ENCODE measurements at regions not wholly inside any gene's neighbourhood (a gene's known extent, or its start where the extent isn't known, plus 50 kb on each side); places are given as distances from the start of the nearest gene placed in this dataset.
A peak's percentile ranks its signal among the peaks of the same experiment; 100 is the strongest.
"Not testable (repeated sequence)": the region's sequence is repeated elsewhere in the genome, so short reads cannot be mapped to it uniquely, and the experiment has no call there.

DNA sequence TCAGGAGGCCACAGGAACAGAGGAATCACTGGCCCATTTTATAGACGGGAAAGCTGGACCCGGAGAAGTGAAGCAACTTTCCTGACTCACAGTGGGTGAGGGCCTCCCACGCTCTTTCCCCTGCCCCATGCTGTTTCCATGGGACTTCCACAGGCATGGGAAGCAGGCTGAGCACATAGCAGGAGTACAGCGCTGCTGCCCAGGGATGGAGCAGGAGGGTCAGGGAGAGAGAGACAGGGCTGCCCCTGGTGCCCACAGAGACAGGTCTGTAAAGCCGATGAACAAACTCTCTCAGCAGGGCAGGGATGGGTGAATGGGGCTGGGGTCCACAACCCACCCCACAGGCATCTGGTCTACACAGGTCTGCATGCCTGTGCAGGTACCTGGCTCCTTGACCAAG is 128.1 kb upstream of the SMURF2 start:
- not testable (repeated sequence) for H3K4me3 Mint-ChIP-seq; H3K9me3 Mint-ChIP-seq; ATAC-seq; H3K36me3 Mint-ChIP-seq (ENCODE audit: insufficient read depth); DNase-seq; H3K27me3 Mint-ChIP-seq (ENCODE audit: low read depth)
- H3K4me1 Mint-ChIP-seq (ENCODE audit: low read depth): peaks cover 12% of the 10 kb centered on the region

DNA sequence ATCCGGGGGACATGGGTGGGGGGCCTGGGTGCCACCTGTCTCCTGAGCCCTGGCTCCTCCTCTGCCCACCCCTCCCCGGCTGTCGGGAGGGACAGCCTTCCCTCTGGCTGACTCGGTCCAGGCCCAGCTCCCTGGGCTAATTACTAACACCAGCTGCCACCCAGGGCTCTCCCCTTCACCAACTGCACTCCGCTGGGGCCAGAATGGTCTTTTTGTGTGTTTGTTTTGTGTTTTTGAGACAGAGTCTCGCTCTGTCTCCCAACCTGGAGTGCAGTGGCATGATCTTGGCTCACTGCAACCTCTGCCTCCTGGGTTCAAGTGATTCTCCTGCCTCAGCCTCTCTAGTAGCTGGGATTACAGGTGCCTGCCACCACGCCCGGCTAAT is 126.9 kb upstream of the SMURF2 start:
- DNase-seq; H3K27me3 Mint-ChIP-seq (ENCODE audit: low read depth); ATAC-seq; H3K9me3 Mint-ChIP-seq; H3K4me3 Mint-ChIP-seq: not testable (repeated sequence)
- Mint-ChIP-seq H3K36me3 (ENCODE audit: insufficient read depth) (peaks cover 12% of the 10 kb centered on the region), H3K4me1 (ENCODE audit: low read depth) (peaks cover 12% of the 10 kb centered on the region)

DNA sequence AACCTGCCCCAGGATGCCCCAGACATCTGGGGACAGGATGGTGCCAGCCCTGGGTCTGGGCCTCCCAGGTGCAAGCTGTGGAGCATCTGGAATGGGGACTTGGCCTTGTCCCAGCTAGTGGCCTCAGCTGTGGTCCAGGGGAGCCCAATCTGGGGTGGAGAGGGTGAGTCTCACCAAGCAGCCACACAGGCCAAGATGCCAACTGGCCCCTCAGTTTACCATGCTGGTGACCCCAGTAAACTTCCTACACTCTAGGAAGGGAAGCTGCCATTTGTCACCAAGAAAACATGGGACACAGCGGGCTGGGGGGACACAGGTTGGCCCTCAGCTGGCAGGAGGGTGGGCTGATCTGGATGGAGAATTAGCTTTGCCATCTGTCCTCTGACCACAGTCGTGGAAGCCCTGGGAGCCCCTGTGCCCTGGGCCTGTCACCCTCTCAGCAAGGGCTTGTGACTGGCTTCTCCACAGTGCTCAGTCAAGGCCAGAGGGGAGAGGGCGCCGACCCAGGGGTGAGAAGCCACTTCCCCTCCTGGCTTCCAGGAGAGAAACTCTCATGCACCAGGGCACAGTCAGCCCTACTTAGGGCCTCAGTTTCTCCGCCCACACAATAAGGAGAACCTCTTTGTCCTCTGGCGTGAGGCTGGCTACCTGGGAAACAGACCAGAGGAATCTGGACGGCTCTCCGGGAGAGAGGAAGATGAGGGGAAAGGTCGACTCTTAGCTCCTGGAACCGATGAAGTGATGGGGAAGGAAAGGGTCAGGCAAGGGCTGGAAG is 126.4 kb upstream of the SMURF2 start:
- DNase-seq (no peak), ATAC-seq (no peak)
- H3K27me3 Mint-ChIP-seq (ENCODE audit: low read depth): no peaks in the 10 kb centered on the region
- no peak overlapping the region for H3K4me3 Mint-ChIP-seq
- H3K36me3 Mint-ChIP-seq (ENCODE audit: insufficient read depth): peaks cover 12% of the 10 kb centered on the region
- no peaks in the 10 kb centered on the region for H3K9me3 Mint-ChIP-seq
- H3K4me1 Mint-ChIP-seq (ENCODE audit: low read depth): peaks cover 12% of the 10 kb centered on the region

DNA sequence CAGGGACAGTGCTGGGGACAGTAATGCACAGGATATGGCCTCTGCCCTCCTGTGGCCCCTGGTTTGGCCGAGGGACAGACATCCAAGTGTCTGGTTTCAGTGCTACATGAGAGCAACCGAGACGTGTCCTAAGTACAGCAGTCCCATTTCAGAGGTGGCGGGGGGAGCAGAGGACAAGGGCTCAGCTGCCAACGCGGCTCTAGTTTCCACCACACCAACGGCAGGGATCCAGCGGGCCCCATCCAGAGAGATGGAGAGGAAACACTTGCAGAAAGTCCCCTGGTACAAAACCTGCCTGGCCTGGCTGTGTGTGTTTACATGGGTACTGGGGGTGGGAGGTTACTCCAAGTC is 125.8 kb upstream of the SMURF2 start:
- Mint-ChIP-seq H3K4me1 (ENCODE audit: low read depth) (peaks cover 12% of the 10 kb centered on the region), H3K9me3 (no peaks in the 10 kb centered on the region), H3K27me3 (ENCODE audit: low read depth) (no peaks in the 10 kb centered on the region), H3K36me3 (ENCODE audit: insufficient read depth) (peaks cover 12% of the 10 kb centered on the region), H3K4me3 (no peak overlapping the region)
- ATAC-seq (no peak), DNase-seq (no peak)

DNA sequence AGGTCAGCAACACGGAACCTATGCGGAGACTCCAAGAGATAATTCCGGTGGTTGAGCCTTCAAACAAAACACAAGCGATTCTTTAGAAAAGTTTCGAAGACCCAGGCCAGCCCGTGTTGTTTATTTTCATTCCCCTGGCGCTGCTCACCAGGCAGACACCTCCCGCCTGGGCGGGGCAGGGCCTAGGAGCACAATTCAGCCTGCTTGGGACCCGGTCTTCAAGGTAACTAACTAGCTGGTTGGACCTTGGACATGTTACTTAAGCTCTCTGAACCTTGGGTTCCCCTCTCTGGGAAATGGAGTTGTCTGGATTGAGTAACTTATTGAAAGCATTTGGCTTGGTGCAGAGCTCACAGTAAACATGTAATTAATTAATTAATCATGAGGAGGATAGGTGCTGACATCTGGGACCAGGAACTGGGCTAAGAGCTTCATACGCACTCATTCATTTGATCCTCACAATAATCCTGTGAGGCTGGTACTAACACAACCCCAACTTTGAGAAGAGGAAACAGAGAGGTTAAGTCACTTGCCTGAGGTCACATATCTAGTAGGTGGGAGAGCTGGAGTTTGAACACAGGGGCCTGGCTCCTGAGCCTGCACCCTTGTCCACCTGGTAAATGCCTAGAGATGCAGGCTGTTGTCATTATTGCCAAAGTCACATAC is 125.3 kb upstream of the SMURF2 start:
- no peak for DNase-seq
- H3K9me3 Mint-ChIP-seq: no peaks in the 10 kb centered on the region
- no peak overlapping the region for H3K4me3 Mint-ChIP-seq
- H3K36me3 Mint-ChIP-seq (ENCODE audit: insufficient read depth): peaks cover 12% of the 10 kb centered on the region
- peaks cover 11% of the 10 kb centered on the region for H3K4me1 Mint-ChIP-seq (ENCODE audit: low read depth)
- no peak for ATAC-seq
- no peaks in the 10 kb centered on the region for H3K27me3 Mint-ChIP-seq (ENCODE audit: low read depth)

DNA sequence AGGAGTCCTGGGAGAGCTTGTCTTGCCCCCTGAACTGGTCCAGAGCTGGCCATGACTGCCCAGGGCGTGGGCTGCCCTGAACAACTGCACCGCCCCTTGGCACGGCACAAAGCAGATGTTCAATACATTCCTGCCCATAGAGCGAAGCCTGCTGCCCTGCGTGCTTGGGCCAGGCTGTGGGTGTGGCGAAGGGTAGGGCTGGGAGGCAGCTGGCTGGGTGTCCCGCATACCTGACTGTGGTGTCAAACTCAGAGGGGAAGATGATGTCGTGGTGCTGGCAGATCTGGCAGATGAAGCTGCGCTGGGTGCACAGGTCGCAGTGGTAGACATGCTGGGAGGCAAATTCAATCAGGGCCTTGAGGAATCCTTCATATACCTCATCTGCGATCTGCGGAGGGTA is 124.2 kb upstream of the SMURF2 start:
- Mint-ChIP-seq H3K4me3 (no peak overlapping the region), H3K4me1 (ENCODE audit: low read depth) (peaks cover 13% of the 10 kb centered on the region), H3K36me3 (ENCODE audit: insufficient read depth) (peaks cover 7% of the 10 kb centered on the region), H3K9me3 (no peaks in the 10 kb centered on the region), H3K27me3 (ENCODE audit: low read depth) (no peaks in the 10 kb centered on the region)
- no peak for DNase-seq
- no peak for ATAC-seq

DNA sequence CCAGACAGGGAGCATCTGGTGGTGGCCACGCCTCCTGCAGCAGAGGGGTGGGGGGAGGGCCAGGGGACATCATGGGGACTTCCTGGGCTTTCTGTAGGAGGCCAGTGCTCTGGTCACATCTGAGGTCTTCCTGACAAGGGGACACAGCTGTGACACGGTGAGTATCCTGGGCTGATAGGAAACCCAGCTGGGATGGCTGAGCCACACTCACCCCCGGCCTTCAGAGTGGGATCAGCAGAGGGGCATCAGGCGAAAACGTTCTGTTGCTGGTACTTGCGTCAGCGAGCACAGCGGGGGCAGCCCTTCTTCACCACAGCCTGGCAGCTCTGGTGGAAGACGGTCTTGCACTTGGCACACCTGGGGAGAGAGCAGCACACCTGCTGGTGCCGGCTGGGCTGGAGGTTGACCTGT is 122.9 kb upstream of the SMURF2 start:
- no peaks in the 10 kb centered on the region for H3K9me3 Mint-ChIP-seq
- H3K36me3 Mint-ChIP-seq (ENCODE audit: insufficient read depth): peaks cover 7% of the 10 kb centered on the region
- H3K4me1 Mint-ChIP-seq (ENCODE audit: low read depth): peaks cover 16% of the 10 kb centered on the region
- no peak for ATAC-seq
- no peak overlapping the region for H3K4me3 Mint-ChIP-seq
- no peak for DNase-seq
- H3K27me3 Mint-ChIP-seq (ENCODE audit: low read depth): peaks cover under 1% of the 10 kb centered on the region

DNA sequence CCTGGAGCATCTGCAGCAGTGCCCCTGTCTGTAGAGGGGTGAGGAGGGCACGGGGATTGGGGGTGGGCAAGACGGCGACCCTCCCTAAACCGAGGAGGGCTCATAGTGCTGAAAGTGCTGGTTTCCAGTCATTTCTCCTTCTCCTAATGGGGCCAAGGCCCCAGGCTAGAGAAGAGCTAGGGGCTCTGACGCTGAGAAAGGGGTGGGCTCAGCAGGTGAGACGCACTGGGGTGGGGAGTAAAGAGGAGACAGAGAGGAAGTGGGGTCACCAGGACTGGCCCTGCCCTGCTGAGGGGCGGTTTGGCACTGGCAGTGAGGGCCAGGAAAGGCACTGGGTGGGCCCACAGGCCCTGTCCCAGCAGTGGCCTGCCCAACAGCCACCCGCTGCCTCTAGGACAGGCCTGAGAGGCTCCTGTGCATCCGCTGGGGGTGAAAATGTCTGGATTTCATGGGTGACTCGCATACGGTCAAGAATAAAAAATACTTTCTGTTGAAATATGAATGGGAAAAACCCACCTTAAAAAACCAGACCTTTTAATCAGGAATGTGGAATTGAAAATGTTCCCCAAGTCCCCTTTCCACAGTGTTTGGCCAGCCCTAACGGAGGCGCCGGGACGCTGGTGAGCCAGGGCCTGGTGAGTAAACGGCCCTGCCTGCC is 122.4 kb upstream of the SMURF2 start:
- ATAC-seq: no peak
- Mint-ChIP-seq H3K27me3 (ENCODE audit: low read depth) (peaks cover 2% of the 10 kb centered on the region), H3K4me1 (ENCODE audit: low read depth) (peaks cover 18% of the 10 kb centered on the region), H3K4me3 (no peak overlapping the region), H3K36me3 (ENCODE audit: insufficient read depth) (peaks cover 7% of the 10 kb centered on the region), H3K9me3 (no peaks in the 10 kb centered on the region)
- no peak for DNase-seq

DNA sequence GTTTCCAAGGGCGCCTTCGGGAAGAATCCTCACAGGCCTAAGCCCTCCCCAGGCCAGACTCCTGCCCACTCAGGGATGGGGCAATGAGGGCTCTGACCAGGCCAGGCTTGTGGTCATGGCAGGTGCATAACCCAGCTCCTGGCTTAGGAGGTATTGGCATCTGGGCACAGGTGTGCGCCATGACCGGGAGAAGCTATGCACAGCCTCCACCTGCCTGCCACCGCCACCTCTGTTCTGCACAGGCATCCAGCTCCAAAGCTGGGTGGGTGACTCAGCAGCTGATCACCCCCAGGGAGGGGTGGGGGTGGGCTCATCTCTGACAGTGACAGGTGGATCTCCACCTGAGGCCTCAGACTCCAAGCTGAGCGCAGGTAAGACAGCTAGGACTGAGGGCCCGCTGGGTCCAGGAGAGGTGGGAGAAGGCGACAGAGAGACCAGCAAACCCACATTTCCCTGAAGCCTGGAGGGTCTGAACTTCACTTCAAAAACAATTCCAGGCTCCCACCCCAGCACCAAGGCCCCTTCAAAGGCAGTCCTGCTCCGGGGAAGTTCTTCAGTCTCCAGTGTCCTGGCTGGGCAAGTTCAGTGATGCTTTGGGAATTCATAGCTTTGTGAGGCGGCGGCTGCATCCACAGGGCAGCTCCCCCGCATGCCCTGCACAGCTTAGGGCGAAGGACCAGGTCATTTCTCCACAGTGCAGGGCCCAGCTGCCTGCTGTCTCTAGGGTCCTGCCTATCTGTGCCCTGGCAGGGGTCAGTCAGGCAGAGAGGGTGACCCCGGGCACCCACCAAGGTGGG is 121.6 kb upstream of the SMURF2 start:
- Mint-ChIP-seq H3K4me3 (no peak overlapping the region), H3K4me1 (ENCODE audit: low read depth) (peaks cover 23% of the 10 kb centered on the region), H3K9me3 (no peaks in the 10 kb centered on the region), H3K27me3 (ENCODE audit: low read depth) (peaks cover 2% of the 10 kb centered on the region), H3K36me3 (ENCODE audit: insufficient read depth) (peaks cover 7% of the 10 kb centered on the region)
- ATAC-seq (no peak), DNase-seq (no peak)

DNA sequence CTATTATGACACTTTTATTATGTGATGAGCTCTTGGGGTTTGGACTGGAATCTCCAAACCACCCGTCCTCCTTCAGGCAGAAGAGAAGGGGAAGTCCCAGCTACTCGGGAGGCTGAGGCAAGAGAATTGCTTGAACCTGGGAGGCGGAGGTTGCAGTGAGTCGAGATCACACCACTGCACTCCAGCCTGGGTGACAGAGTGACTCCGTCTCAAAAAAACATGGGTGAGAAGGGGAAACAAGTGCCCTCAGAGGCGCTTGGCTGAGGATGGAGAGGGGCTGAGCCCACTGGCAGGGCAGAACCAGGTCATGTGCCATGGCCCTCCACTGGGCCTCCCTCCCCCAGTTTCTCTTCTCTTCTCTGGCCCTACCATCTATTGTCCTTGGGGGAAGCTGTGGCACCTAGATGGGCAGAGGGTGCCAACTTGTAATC is 120.9 kb upstream of the SMURF2 start:
- H3K9me3 Mint-ChIP-seq: no peaks in the 10 kb centered on the region
- H3K4me1 Mint-ChIP-seq (ENCODE audit: low read depth): peaks cover 23% of the 10 kb centered on the region
- no peak overlapping the region for H3K4me3 Mint-ChIP-seq
- ATAC-seq: no peak
- DNase-seq: no peak
- H3K36me3 Mint-ChIP-seq (ENCODE audit: insufficient read depth): peaks cover 7% of the 10 kb centered on the region
- H3K27me3 Mint-ChIP-seq (ENCODE audit: low read depth): peaks cover 2% of the 10 kb centered on the region

DNA sequence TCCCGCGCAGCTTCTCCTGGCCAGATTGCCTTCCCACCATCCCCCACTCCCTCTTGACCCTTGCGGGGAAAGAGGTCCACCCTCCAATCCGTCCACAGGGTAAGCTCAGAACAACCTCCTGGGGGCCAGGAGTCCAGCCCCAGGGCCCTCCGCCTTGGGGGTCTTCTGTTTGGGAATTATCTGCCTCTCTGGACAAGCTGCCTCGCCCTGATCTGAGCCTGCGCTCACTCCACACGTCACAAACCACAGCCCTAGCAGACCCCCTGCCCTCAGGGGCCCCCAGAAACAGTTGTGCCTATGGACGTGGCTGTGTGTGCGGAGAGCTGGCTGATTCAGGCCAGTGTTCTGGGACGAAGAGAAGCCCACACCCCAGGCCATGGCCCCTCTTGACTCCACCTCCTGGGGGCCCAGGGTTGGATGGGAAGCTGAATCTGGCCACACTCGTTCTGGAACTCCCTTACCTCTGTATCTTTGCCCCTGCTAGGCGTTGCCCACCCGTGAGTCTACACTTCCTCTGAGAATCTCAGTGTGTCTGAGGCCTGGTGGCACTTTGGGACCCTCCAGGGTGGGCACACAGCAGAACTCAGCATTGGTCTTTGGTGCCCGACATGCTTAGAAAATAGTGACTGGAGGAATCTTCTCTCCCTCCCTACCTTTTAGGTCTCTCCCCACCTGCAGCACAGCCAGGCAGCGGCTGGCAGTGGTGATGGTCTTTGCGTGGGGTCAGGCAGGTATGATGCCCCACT is 119.9 kb upstream of the SMURF2 start:
- DNase-seq: no peak

DNA sequence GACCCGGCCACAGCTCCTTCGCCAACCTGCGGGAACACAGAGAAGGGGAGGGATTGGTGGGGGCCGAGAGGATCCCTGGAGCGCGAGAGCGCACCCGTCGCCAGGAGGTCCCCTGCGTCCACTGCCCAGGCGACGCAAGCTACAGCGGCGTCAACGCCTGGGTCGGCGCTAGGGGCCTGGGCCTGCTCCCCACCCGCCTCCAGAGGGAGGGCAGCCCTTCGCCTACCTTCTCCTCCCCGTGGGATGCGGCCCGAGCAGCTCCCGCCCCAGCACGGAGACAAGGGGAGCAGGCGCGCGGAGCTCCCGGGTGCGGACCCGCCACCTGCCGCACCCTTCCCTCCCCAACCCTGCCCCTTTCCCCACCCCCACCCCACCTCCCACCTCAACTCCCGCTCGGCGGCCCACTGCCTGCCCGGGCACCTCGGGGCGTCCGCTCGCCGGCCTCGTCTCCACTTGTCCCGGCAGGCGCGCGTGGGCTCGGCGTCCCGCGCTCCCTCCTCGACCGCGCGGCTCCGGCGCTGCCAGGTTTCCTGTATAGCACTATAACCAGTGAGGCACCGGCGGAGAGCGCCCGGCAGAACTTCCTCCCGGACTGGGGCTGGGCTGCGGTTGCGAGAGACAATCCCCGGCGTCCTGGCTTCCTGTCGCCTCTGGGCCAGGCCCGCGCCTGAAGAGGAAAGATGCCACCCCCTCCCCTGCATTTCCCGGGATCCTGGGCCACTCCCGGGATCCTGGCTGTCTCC is 119.1 kb upstream of the SMURF2 start:
- ATAC-seq (peak; percentile 19 to 26), DNase-seq (peak; percentile 24)
- peaks cover 36% of the 10 kb centered on the region for H3K4me1 Mint-ChIP-seq (ENCODE audit: low read depth)
- peaks cover 5% of the 10 kb centered on the region for H3K36me3 Mint-ChIP-seq (ENCODE audit: insufficient read depth)
- H3K4me3 Mint-ChIP-seq: peak overlapping the region; percentile 73
- peaks cover 5% of the 10 kb centered on the region for H3K27me3 Mint-ChIP-seq (ENCODE audit: low read depth)
- no peaks in the 10 kb centered on the region for H3K9me3 Mint-ChIP-seq

More for the DNA sequence above, 119.9 kb upstream of the SMURF2 start:
- H3K27me3 Mint-ChIP-seq (ENCODE audit: low read depth): peaks cover 5% of the 10 kb centered on the region
- H3K36me3 Mint-ChIP-seq (ENCODE audit: insufficient read depth): peaks cover 7% of the 10 kb centered on the region
- H3K9me3 Mint-ChIP-seq: no peaks in the 10 kb centered on the region
- H3K4me1 Mint-ChIP-seq (ENCODE audit: low read depth): peaks cover 32% of the 10 kb centered on the region
- peak overlapping the region; percentile 59 for H3K4me3 Mint-ChIP-seq
- no peak for ATAC-seq

All from activated T-cell treated with anti-CD3 and anti-CD28 coated beads, Interleukin-2, amount 50 U/mL, for 4 hours (primary cell).